GM12892 (cell line): ENCODE measurements at regions not wholly inside any gene's neighbourhood (a gene's known extent, or its start where the extent isn't known, plus 50 kb on each side); places are given as distances from the start of the nearest gene placed in this dataset.

Experiments
- POLR2A ChIP-seq: IDR thresholded peaks from 2 replicates; pipeline ENCODE4 v1.6.1; 2011; ENCODE audit warnings: low read depth, low read length, control low read depth
- POLR2AphosphoS5 ChIP-seq: IDR thresholded peaks from 2 replicates; pipeline ENCODE4 v1.6.1; 2011; ENCODE audit warnings: low read depth, low read length, control low read depth

DNA sequence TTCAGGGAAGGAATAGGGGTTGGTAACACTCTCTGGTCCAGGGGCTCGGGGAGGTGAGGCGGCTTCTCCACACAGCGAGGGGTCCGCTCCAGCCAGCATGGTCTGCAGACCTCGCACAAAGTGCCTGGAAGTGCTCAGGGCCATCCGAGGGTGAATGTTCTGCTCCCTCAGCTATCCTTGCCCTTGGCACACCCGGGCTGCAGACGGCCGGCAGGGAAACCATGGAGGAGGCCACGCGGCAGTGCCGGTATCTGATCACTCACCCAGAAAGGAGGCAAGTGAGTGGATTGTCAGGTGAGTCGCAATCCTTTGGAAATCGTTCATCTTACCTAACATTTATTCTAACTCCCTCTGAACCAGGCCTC lies 62.0 kb downstream of the DLL1 start:
- TF ChIP-seq POLR2A (no peak), POLR2AphosphoS5 (no peak)
